ENCODE measurements at regions not wholly inside any gene's neighbourhood (a gene's known extent, or its start where the extent isn't known, plus 50 kb on each side); places are given as distances from the start of the nearest gene placed in this dataset.
"Not testable (repeated sequence)": the region's sequence is repeated elsewhere in the genome, so short reads cannot be mapped to it uniquely, and the experiment has no call there.

DNA sequence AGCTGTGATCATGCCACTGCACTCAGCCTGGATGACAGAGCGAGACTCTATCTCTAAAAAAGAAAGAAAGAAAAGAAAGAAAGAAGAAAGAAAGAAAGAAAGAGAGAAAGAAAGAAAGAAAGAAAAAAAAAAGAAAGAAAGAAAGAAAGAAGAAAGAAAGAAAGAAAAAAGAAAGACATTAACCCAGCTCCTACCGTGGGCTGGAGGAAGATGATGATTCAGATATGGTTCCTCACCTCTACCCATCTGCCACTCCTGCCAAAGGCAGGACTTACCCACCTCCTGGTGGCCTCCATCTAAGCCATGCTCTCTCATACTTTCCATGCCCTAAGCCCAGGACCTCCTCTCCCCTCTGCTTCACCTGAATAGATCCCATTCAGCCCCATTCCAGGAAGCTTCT lies 93.3 kb upstream of the LHX1 start:
- Histone ChIP-seq H3K4me3 (ENCODE audit: low read depth, low read length) (no peak overlapping the region), H3K27me3 (ENCODE audit: control insufficient read depth, insufficient read depth, low read length) (peaks cover 14% of the 10 kb centered on the region), H3K36me3 (ENCODE audit: control insufficient read depth, insufficient read depth, low read length) (no peaks in the 10 kb centered on the region)
- ChIA-PET CTCF (no interaction called here), POLR2A (no interaction called here)
- TF ChIP-seq, protein P1, sequence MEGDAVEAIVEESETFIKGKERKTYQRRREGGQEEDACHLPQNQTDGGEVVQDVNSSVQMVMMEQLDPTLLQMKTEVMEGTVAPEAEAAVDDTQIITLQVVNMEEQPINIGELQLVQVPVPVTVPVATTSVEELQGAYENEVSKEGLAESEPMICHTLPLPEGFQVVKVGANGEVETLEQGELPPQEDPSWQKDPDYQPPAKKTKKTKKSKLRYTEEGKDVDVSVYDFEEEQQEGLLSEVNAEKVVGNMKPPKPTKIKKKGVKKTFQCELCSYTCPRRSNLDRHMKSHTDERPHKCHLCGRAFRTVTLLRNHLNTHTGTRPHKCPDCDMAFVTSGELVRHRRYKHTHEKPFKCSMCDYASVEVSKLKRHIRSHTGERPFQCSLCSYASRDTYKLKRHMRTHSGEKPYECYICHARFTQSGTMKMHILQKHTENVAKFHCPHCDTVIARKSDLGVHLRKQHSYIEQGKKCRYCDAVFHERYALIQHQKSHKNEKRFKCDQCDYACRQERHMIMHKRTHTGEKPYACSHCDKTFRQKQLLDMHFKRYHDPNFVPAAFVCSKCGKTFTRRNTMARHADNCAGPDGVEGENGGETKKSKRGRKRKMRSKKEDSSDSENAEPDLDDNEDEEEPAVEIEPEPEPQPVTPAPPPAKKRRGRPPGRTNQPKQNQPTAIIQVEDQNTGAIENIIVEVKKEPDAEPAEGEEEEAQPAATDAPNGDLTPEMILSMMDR (IDR thresholded peaks at IDR 0.05; ENCODE audit: insufficient read depth, low read depth, low read length), result no peak
- no peak for DNase-seq (ENCODE audit: low read depth)

DNA sequence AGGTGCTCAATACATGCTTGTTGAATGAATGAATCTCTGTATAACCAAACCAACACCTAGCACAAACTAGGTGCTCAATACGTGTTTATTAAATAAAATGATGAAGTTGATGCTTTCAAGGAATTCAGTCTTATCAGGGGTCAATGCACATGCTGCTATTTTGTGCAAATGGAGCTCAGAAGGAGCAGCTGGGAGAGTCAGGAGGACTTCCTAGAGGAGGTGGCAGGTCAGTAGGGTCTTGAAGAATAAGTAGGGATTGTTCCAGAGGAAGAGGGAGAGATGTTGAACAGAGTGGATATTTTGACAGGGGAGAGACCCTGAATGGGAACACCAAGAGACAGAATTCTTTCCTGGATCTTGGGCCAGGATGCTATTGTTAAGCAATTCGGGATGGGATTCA lies 92.7 kb upstream of the LHX1 start:
- ChIA-PET CTCF (no interaction called here), POLR2A (no interaction called here)
- no peak for DNase-seq (ENCODE audit: low read depth)
- TF ChIP-seq, protein P1 (IDR thresholded peaks at IDR 0.05; ENCODE audit: insufficient read depth, low read depth, low read length), result no peak
- Histone ChIP-seq H3K27me3 (ENCODE audit: control insufficient read depth, insufficient read depth, low read length) (peaks cover 14% of the 10 kb centered on the region), H3K4me3 (ENCODE audit: low read depth, low read length) (no peak overlapping the region), H3K36me3 (ENCODE audit: control insufficient read depth, insufficient read depth, low read length) (no peaks in the 10 kb centered on the region)

DNA sequence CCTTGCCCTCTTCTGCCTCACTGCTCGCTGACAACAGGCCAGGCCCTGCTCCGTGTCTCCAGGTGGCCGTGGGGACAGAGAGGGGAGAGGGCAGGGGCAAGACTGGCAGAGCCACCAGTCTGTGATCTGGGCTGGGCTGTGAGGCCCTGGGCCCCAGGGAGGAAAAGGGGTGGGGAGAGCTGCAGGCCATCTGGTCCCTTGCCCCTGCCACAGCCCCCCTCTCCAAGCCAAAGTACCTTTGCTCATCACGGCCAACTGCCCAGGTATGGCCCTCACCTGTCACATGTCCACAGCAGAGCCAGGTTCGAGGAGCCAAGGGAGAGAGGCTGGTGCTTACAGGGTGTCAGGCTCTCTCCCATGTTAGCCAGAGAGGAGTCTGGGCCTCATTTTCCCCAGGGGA lies 91.4 kb upstream of the LHX1 start:
- TF ChIP-seq, protein P1 (IDR thresholded peaks at IDR 0.05; ENCODE audit: insufficient read depth, low read depth, low read length), result no peak
- no peak overlapping the region for H3K4me3 ChIP-seq (ENCODE audit: low read depth, low read length)
- no peaks in the 10 kb centered on the region for H3K36me3 ChIP-seq (ENCODE audit: control insufficient read depth, insufficient read depth, low read length)
- ChIA-PET POLR2A (no interaction called here), CTCF (no interaction called here)
- H3K27me3 ChIP-seq (ENCODE audit: control insufficient read depth, insufficient read depth, low read length), result peaks cover 14% of the 10 kb centered on the region
- DNase-seq (ENCODE audit: low read depth), result no peak

DNA sequence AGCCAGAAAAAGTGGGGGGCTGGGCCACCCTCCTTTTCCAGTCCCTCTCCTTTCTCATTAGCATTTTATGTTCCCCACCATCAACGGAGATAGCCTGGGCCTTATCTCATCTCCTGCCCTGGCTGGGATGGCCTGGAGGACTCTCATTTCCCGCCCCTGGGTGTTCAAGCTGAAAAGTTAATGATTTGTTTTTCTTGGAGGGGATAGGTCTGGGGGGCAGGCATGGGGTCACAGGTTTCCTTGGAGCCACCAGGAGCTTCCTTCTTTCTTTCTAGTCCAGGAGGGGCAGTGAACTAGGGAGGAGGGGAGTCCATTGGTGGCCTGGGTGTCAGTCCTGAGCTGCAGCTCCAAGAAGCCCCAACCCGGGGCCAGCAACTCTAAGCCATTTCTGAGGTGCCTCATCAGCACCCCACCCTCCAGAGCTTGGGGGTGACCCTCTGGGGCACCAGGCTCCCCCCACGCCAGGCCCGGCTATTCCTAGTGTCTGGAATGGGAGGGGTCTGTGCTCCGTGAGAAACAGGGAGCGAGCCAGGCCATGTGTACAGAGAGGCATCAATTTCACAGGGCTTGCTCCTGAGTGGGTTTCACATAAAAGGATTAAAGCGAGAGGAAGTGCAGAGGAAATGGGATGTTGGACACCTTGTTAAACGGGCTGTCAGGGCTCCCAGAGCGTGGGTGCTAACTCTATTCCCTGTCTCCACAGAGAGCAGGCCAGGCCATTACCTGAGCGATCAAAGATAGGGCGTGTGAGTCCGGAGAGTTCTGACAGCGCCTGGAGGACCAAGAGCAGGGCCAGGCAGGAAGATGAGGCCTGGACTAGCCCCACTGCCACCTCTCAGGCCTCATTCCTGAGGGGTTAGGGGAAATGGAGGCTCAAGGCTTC lies 90.6 kb upstream of the LHX1 start:
- TF ChIP-seq, protein P1 (IDR thresholded peaks at IDR 0.05; ENCODE audit: insufficient read depth, low read depth, low read length), result no peak
- ChIA-PET CTCF (no interaction called here), POLR2A (no interaction called here)
- H3K27me3 ChIP-seq (ENCODE audit: control insufficient read depth, insufficient read depth, low read length), result peaks cover 11% of the 10 kb centered on the region
- H3K4me3 ChIP-seq (ENCODE audit: low read depth, low read length), result no peak overlapping the region
- H3K36me3 ChIP-seq (ENCODE audit: control insufficient read depth, insufficient read depth, low read length), result no peaks in the 10 kb centered on the region
- no peak for DNase-seq (ENCODE audit: low read depth)

DNA sequence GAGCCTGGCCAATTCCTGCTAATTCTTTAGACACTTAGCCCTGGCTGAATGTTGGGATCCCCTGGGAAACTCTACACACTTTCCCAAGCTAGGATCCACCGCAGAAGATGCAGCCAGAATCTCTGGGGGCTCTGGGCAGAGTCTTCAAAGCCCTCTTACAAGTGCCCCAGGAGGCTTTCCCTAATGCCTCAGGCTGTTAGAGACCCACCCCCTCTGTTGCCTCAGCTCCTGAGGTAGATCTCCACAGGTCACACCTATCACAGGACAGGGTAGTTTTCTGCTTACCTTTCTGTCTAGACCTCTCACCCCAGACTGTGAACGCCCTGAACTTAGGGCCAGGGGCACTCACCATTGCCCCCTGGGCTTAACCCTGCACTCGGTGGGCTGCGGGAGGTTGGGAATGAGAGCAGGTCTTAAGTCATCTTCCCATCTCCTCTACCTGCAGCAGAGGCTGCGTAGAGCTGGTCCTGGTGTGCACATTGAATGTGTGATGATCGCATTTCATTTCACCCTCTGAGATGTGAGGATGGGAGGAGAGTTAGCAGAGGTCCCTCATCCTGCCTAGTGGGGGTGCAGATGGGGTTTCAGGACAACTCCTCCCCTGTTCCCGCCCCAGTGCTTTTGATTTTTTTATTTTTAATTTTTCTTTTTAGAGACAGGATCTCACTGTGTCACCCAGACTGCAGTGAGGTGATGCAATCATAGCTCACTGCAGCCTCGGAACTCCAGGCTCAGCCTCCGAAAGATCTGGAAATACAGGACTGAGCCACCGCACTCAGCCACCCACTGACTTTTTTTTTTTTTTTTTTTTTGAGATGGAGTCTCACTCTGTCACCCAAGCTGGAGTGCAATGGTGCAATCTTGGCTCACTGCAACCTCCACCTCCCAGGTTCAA lies 89.0 kb upstream of the LHX1 start:
- H3K27me3 ChIP-seq (ENCODE audit: control insufficient read depth, insufficient read depth, low read length), result peaks cover 9% of the 10 kb centered on the region
- TF ChIP-seq, protein P1 (IDR thresholded peaks at IDR 0.05; ENCODE audit: insufficient read depth, low read depth, low read length), result no peak
- no peak overlapping the region for H3K4me3 ChIP-seq (ENCODE audit: low read depth, low read length)
- no peaks in the 10 kb centered on the region for H3K36me3 ChIP-seq (ENCODE audit: control insufficient read depth, insufficient read depth, low read length)
- CTCF ChIA-PET, result interaction anchor here (1.0 kb wide), 1 partner anchor 10 kb away, joined by 5 read pairs; no protein-coding TSS in a partner anchor
- POLR2A ChIA-PET, result no interaction called here
- DNase-seq (ENCODE audit: low read depth), result no peak

DNA sequence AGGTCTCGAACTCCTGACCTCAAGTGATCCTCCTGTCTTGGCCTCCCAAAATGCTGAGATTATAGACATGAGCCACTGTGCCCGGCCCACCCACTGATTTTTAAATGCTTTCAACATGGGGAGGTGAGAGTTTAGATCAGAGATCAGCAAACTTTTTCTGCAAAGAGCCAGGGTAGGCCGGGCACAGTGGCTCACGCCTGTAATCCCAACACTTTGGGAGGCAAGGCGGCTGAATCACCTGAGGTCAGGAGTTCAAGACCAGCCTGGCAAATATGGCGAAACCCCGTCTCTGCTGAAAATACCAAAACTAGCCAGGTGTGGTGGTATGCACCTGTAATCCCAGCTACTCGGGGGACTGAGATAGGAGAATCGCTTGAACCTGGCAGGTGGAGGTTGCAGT lies 88.3 kb upstream of the LHX1 start:
- H3K4me3 ChIP-seq (ENCODE audit: low read depth, low read length); CTCF ChIA-PET; H3K36me3 ChIP-seq (ENCODE audit: control insufficient read depth, insufficient read depth, low read length); DNase-seq (ENCODE audit: low read depth); H3K27me3 ChIP-seq (ENCODE audit: control insufficient read depth, insufficient read depth, low read length); POLR2A ChIA-PET: not testable (repeated sequence)

Measured in BJ (cell line).